ENCODE measurements at regions not wholly inside any gene's neighbourhood (a gene's known extent, or its start where the extent isn't known, plus 50 kb on each side); places are given as distances from the start of the nearest gene placed in this dataset.

DNA sequence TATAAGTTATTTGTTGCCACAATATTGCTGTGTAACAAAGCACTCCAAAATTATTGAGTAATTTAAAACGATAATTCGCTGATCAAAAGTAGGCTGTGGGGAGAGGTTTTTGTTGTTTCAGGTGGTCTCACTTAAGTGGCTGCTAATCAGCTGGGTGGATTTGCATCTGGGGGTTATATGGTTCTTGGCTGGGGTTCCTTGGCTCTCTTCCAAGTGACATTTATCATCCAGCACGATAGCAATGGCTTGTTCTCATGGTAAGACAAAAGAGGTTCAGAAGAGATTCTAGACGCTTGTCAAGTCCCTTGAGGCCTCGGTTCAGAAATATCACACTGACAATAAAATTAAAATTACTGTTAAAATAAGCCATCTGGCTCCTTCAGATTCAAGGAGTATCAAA lies 1648.8 kb downstream of the GRIK2 start:
- TF ChIP-seq, protein P1, sequence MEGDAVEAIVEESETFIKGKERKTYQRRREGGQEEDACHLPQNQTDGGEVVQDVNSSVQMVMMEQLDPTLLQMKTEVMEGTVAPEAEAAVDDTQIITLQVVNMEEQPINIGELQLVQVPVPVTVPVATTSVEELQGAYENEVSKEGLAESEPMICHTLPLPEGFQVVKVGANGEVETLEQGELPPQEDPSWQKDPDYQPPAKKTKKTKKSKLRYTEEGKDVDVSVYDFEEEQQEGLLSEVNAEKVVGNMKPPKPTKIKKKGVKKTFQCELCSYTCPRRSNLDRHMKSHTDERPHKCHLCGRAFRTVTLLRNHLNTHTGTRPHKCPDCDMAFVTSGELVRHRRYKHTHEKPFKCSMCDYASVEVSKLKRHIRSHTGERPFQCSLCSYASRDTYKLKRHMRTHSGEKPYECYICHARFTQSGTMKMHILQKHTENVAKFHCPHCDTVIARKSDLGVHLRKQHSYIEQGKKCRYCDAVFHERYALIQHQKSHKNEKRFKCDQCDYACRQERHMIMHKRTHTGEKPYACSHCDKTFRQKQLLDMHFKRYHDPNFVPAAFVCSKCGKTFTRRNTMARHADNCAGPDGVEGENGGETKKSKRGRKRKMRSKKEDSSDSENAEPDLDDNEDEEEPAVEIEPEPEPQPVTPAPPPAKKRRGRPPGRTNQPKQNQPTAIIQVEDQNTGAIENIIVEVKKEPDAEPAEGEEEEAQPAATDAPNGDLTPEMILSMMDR (IDR thresholded peaks at IDR 0.05) = no peak
- TF ChIP-seq POLR2A (IDR thresholded peaks at IDR 0.05) = no peak

All from tibial nerve (tissue), 3 donors.